Smooth muscle cell (in vitro differentiated cells): ENCODE measurements at regions not wholly inside any gene's neighbourhood (a gene's known extent, or its start where the extent isn't known, plus 50 kb on each side); places are given as distances from the start of the nearest gene placed in this dataset.

Experiments used
- DNase-seq: peaks from one replicate; lab custom pipeline; 2025; ENCODE audit not compliant: unreplicated experiment; lab: John Stamatoyannopoulos, UW
- H2AFZ ChIP-seq: fragments of 200-600 bp; sonication (generic); 2 replicates; pipeline ENCODE4 v1.6.0; 2016; ENCODE audit warnings: antibody characterized with exemption, low read depth, mild to moderate bottlenecking
- H3F3A ChIP-seq: fragments of 200-600 bp; sonication (generic); 2 replicates; pipeline ENCODE4 v1.6.0; 2017; ENCODE audit warnings: antibody characterized with exemption, low read depth
- H3K27ac ChIP-seq: fragments of 200-600 bp; sonication (generic); 2 replicates; pipeline ENCODE4 v1.5.1; 2016; ENCODE audit warnings: low read depth, mild to moderate bottlenecking
- H3K27me3 ChIP-seq: fragments of 200-600 bp; sonication (generic); 2 replicates; pipeline ENCODE4 v1.6.1; 2016; ENCODE audit warnings: low read depth, mild to moderate bottlenecking
- H3K36me3 ChIP-seq: fragments of 200-600 bp; sonication (generic); 2 replicates; pipeline ENCODE4 v1.5.1; 2016; ENCODE audit warnings: low read depth
- H3K4me1 ChIP-seq: fragments of 200-600 bp; sonication (generic); 2 replicates; pipeline ENCODE4 v1.5.1; 2016; ENCODE audit warnings: low read depth
- H3K4me2 ChIP-seq: fragments of 200-600 bp; sonication (generic); 2 replicates; pipeline ENCODE4 v1.6.0; 2016; ENCODE audit warnings: mild to moderate bottlenecking
- H3K4me3 ChIP-seq: fragments of 200-600 bp; sonication (generic); 2 replicates; pipeline ENCODE4 v1.5.1; 2016; ENCODE audit warnings: mild to moderate bottlenecking
- H3K79me2 ChIP-seq: fragments of 200-600 bp; sonication (generic); 2 replicates; pipeline ENCODE4 v1.6.0; 2016; ENCODE audit warnings: low read depth, mild to moderate bottlenecking
- H3K9ac ChIP-seq: fragments of 200-600 bp; sonication (generic); 2 replicates; pipeline ENCODE4 v1.6.0; 2016; ENCODE audit warnings: low read depth
- H3K9me3 ChIP-seq: fragments of 200-600 bp; sonication (generic); replicated peaks from 2 replicates; pipeline ENCODE4 v1.5.1; 2016; ENCODE audit warnings: low read depth
- H4K20me1 ChIP-seq: fragments of 200-600 bp; sonication (generic); 2 replicates; pipeline ENCODE4 v1.6.0; 2016; ENCODE audit warnings: low read depth
- CTCF ChIP-seq: fragments of 200-600 bp; sonication (generic); IDR thresholded peaks from 2 replicates; pipeline ENCODE4 v1.5.1; 2017; ENCODE audit warnings: borderline replicate concordance, mild to moderate bottlenecking, antibody characterized with exemption; ENCODE audit not compliant: insufficient read depth, poor library complexity, severe bottlenecking
- WGBS: methylation state at CpG from one replicate; pipeline ENCODE4 v1.1.7; 2016; ENCODE audit warnings: low lambda C conversion rate; 5-methylcytosine and 5-hydroxymethylcytosine counted together

- WGBS = 92% methylated on average over 5 of the region's 5 CpGs
Measured at GRCh38 chr13:80509264-80509663, 168.3 kb upstream of the SPRY2 start.

GRCh38 chr13:80508031-80508430 lies 167.1 kb upstream of the SPRY2 start:
- no peaks in the 10 kb centered on the region for H4K20me1 ChIP-seq
- no peaks in the 10 kb centered on the region for H3K9me3 ChIP-seq
- H3K4me1 ChIP-seq = no peaks in the 10 kb centered on the region
- no peaks in the 10 kb centered on the region for H3K79me2 ChIP-seq
- H3K36me3 ChIP-seq = peaks cover 3% of the 10 kb centered on the region
- TF ChIP-seq CTCF = no peak
- H3F3A ChIP-seq = no peaks in the 10 kb centered on the region
- no peak overlapping the region for H2AFZ ChIP-seq
- H3K4me3 ChIP-seq = no peak overlapping the region
- no peaks in the 10 kb centered on the region for H3K27me3 ChIP-seq
- 85% methylated on average over 1 of the region's 1 CpG for WGBS
- no peak overlapping the region for H3K4me2 ChIP-seq
- DNase-seq = no peak
- no peak overlapping the region for H3K27ac ChIP-seq
- no peak overlapping the region for H3K9ac ChIP-seq

More at GRCh38 chr13:80509264-80509663, 168.3 kb upstream of the SPRY2 start:
- no peaks in the 10 kb centered on the region for H3F3A ChIP-seq
- H3K27me3 ChIP-seq = no peaks in the 10 kb centered on the region
- no peaks in the 10 kb centered on the region for H3K9me3 ChIP-seq
- H3K36me3 ChIP-seq = peaks cover 3% of the 10 kb centered on the region
- no peak overlapping the region for H3K4me3 ChIP-seq
- H4K20me1 ChIP-seq = no peaks in the 10 kb centered on the region
- H3K4me2 ChIP-seq = no peak overlapping the region
- H3K9ac ChIP-seq = no peak overlapping the region
- no peaks in the 10 kb centered on the region for H3K79me2 ChIP-seq
- H2AFZ ChIP-seq = no peak overlapping the region
- H3K4me1 ChIP-seq = no peaks in the 10 kb centered on the region
- DNase-seq = no peak
- no peak overlapping the region for H3K27ac ChIP-seq
- TF ChIP-seq CTCF = no peak

GRCh38 chr13:80504453-80504852 lies 163.5 kb upstream of the SPRY2 start:
- Histone ChIP-seq H3K27me3 (no peaks in the 10 kb centered on the region), H3K4me3 (no peak overlapping the region), H3K4me2 (no peak overlapping the region), H3K9me3 (no peaks in the 10 kb centered on the region), H3K27ac (no peak overlapping the region), H3F3A (no peaks in the 10 kb centered on the region), H3K4me1 (no peaks in the 10 kb centered on the region), H3K36me3 (peaks cover 3% of the 10 kb centered on the region), H3K9ac (no peak overlapping the region), H2AFZ (no peak overlapping the region), H3K79me2 (no peaks in the 10 kb centered on the region), H4K20me1 (no peaks in the 10 kb centered on the region)
- TF ChIP-seq CTCF = no peak
- DNase-seq = no peak
- WGBS = 75% methylated on average over 4 of the region's 4 CpGs

GRCh38 chr13:80502359-80502758 lies 161.4 kb upstream of the SPRY2 start:
- Histone ChIP-seq H3K79me2 (no peaks in the 10 kb centered on the region), H3K9me3 (no peaks in the 10 kb centered on the region), H3K4me2 (no peak overlapping the region), H3F3A (no peaks in the 10 kb centered on the region), H4K20me1 (no peaks in the 10 kb centered on the region), H3K4me1 (no peaks in the 10 kb centered on the region), H3K4me3 (no peak overlapping the region), H3K27me3 (no peaks in the 10 kb centered on the region), H3K27ac (no peak overlapping the region), H2AFZ (no peak overlapping the region), H3K9ac (no peak overlapping the region), H3K36me3 (peaks cover 3% of the 10 kb centered on the region)
- TF ChIP-seq CTCF = no peak
- no peak for DNase-seq
